SK-N-SH treated with all-trans-retinoic acid at 6 μM for 48 hours (cell line): ENCODE measurements at regions not wholly inside any gene's neighbourhood (a gene's known extent, or its start where the extent isn't known, plus 50 kb on each side); places are given as distances from the start of the nearest gene placed in this dataset.

Experiments
- ATAC-seq: fragments of 200-7000 bp; cut with Tn5 transposase; 3 replicates; pipeline ENCODE4 v1.9.1; 2020; ENCODE audit warnings: mild to moderate bottlenecking, moderate library complexity
- ARNTL ChIP-seq: fragments of 450-650 bp; formaldehyde crosslinking; IDR thresholded peaks from 2 replicates; pipeline ENCODE4 v1.5.0; 2020; ENCODE audit warnings: low read depth, mild to moderate bottlenecking, moderate library complexity, borderline replicate concordance
- ESRRG ChIP-seq: fragments of 250-450 bp; sonication (Bioruptor Pico); IDR thresholded peaks from 2 replicates; pipeline ENCODE4 v1.6.1; 2021; ENCODE audit warnings: mild to moderate bottlenecking
- GLIS3 ChIP-seq: fragments of 250-450 bp; sonication (Bioruptor Pico); IDR thresholded peaks from 2 replicates; pipeline ENCODE4 v1.5.0; 2020; ENCODE audit warnings: mild to moderate bottlenecking, moderate library complexity
- ISL1 ChIP-seq: fragments of 250-450 bp; sonication (Bioruptor Pico); IDR thresholded peaks from 2 replicates; pipeline ENCODE4 v2.1.2; 2022; ENCODE audit warnings: mild to moderate bottlenecking, moderate library complexity
- OSR1 ChIP-seq: fragments of 250-450 bp; sonication (Bioruptor Pico); IDR thresholded peaks from 2 replicates; pipeline ENCODE4 v1.8.0; 2022; ENCODE audit warnings: moderate library complexity, mild to moderate bottlenecking, inconsistent platforms
- POU6F1 ChIP-seq: fragments of 250-450 bp; sonication (Bioruptor Pico); IDR thresholded peaks from 2 replicates; pipeline ENCODE4 v1.8.0; 2021; ENCODE audit warnings: low read depth, mild to moderate bottlenecking, moderate library complexity, borderline replicate concordance
- PPARA ChIP-seq: fragments of 250-450 bp; sonication (Bioruptor Pico); IDR thresholded peaks from 2 replicates; pipeline ENCODE4 v1.5.0; 2020; ENCODE audit warnings: mild to moderate bottlenecking, borderline replicate concordance
- RARB ChIP-seq: fragments of 250-450 bp; sonication (Bioruptor Pico); IDR thresholded peaks from 2 replicates; pipeline ENCODE4 v1.8.0; 2021; ENCODE audit warnings: mild to moderate bottlenecking, moderate library complexity
- SNAI2 ChIP-seq: fragments of 250-450 bp; sonication (Bioruptor Pico); IDR thresholded peaks from 2 replicates; pipeline ENCODE4 v1.5.0; 2020; ENCODE audit warnings: mild to moderate bottlenecking, moderate library complexity
- TCF4 ChIP-seq: fragments of 250-450 bp; sonication (Bioruptor Pico); IDR thresholded peaks from 2 replicates; pipeline ENCODE4 v1.8.0; 2021; ENCODE audit warnings: mild to moderate bottlenecking, moderate library complexity, borderline replicate concordance
- TOX ChIP-seq: fragments of 250-450 bp; sonication (Bioruptor Pico); IDR thresholded peaks from 2 replicates; pipeline ENCODE4 v1.8.0; 2021; ENCODE audit warnings: mild to moderate bottlenecking, moderate library complexity, borderline replicate concordance
- ZC3H10 ChIP-seq: fragments of 250-450 bp; sonication (Bioruptor Pico); IDR thresholded peaks from 2 replicates; pipeline ENCODE4 v1.5.1; 2021; ENCODE audit warnings: mild to moderate bottlenecking, moderate library complexity
- ZFP3 ChIP-seq: fragments of 250-450 bp; sonication (Bioruptor Pico); IDR thresholded peaks from 2 replicates; pipeline ENCODE4 v1.5.0; 2020; ENCODE audit warnings: mild to moderate bottlenecking, moderate library complexity
- ZFP30 ChIP-seq: fragments of 450-650 bp; formaldehyde crosslinking; IDR thresholded peaks from 2 replicates; pipeline ENCODE4 v1.5.0; 2022; ENCODE audit warnings: mild to moderate bottlenecking, moderate library complexity
- ZNF565 ChIP-seq: fragments of 450-650 bp; formaldehyde crosslinking; conservative IDR thresholded peaks from 2 replicates; pipeline ENCODE4 v1.5.0; 2020; ENCODE audit warnings: low read depth, mild to moderate bottlenecking, moderate library complexity
- ZNF70 ChIP-seq: fragments of 450-650 bp; formaldehyde crosslinking; IDR thresholded peaks from 2 replicates; pipeline ENCODE4 v1.5.0; 2020; ENCODE audit warnings: mild to moderate bottlenecking, moderate library complexity
- ZNF8 ChIP-seq: fragments of 450-650 bp; formaldehyde crosslinking; IDR thresholded peaks from 2 replicates; pipeline ENCODE4 v1.5.0; 2020; ENCODE audit warnings: mild to moderate bottlenecking, moderate library complexity
- TF ChIP-seq, protein P1 (sequence below): fragments of 250-450 bp; sonication (Bioruptor Pico); IDR thresholded peaks from 2 replicates; pipeline ENCODE4 v1.5.0; 2020; ENCODE audit warnings: mild to moderate bottlenecking, moderate library complexity
- TF ChIP-seq, protein P2 (sequence below): fragments of 250-450 bp; sonication (Bioruptor Pico); IDR thresholded peaks from 2 replicates; pipeline ENCODE4 v1.5.1; 2021; ENCODE audit warnings: mild to moderate bottlenecking, moderate library complexity
- TF ChIP-seq, protein P3 (sequence below): fragments of 250-450 bp; sonication (Bioruptor Pico); IDR thresholded peaks from 2 replicates; pipeline ENCODE4 v1.5.1; 2020; ENCODE audit warnings: low read depth, mild to moderate bottlenecking, moderate library complexity
- TF ChIP-seq, protein P4 (sequence below): fragments of 250-450 bp; sonication (Bioruptor Pico); IDR thresholded peaks from 2 replicates; pipeline ENCODE4 v1.8.0; 2020; ENCODE audit warnings: mild to moderate bottlenecking, moderate library complexity, borderline replicate concordance

- TF ChIP-seq PPARA (no peak), ZC3H10 (CRISPR knock-in tag) (no peak), TOX (CRISPR knock-in tag) (no peak), OSR1 (no peak), ZNF8 (no peak), ZNF565 (CRISPR knock-in tag) (no peak), ESRRG (CRISPR knock-in tag) (no peak), ZFP3 (no peak), SNAI2 (no peak), POU6F1 (CRISPR knock-in tag) (no peak), ISL1 (CRISPR knock-in tag) (no peak), ZFP30 (CRISPR knock-in tag) (no peak), ZNF70 (no peak), ARNTL (CRISPR knock-in tag) (no peak), GLIS3 (CRISPR knock-in tag) (no peak), RARB (CRISPR knock-in tag) (no peak)
- TF ChIP-seq, protein P1, sequence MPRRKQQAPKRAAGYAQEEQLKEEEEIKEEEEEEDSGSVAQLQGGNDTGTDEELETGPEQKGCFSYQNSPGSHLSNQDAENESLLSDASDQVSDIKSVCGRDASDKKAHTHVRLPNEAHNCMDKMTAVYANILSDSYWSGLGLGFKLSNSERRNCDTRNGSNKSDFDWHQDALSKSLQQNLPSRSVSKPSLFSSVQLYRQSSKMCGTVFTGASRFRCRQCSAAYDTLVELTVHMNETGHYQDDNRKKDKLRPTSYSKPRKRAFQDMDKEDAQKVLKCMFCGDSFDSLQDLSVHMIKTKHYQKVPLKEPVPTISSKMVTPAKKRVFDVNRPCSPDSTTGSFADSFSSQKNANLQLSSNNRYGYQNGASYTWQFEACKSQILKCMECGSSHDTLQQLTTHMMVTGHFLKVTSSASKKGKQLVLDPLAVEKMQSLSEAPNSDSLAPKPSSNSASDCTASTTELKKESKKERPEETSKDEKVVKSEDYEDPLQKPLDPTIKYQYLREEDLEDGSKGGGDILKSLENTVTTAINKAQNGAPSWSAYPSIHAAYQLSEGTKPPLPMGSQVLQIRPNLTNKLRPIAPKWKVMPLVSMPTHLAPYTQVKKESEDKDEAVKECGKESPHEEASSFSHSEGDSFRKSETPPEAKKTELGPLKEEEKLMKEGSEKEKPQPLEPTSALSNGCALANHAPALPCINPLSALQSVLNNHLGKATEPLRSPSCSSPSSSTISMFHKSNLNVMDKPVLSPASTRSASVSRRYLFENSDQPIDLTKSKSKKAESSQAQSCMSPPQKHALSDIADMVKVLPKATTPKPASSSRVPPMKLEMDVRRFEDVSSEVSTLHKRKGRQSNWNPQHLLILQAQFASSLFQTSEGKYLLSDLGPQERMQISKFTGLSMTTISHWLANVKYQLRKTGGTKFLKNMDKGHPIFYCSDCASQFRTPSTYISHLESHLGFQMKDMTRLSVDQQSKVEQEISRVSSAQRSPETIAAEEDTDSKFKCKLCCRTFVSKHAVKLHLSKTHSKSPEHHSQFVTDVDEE (CRISPR knock-in tag): no peak
- TF ChIP-seq, protein P2, sequence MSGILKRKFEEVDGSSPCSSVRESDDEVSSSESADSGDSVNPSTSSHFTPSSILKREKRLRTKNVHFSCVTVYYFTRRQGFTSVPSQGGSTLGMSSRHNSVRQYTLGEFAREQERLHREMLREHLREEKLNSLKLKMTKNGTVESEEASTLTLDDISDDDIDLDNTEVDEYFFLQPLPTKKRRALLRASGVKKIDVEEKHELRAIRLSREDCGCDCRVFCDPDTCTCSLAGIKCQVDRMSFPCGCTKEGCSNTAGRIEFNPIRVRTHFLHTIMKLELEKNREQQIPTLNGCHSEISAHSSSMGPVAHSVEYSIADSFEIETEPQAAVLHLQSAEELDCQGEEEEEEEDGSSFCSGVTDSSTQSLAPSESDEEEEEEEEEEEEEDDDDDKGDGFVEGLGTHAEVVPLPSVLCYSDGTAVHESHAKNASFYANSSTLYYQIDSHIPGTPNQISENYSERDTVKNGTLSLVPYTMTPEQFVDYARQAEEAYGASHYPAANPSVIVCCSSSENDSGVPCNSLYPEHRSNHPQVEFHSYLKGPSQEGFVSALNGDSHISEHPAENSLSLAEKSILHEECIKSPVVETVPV (CRISPR knock-in tag): no peak
- TF ChIP-seq, protein P3, sequence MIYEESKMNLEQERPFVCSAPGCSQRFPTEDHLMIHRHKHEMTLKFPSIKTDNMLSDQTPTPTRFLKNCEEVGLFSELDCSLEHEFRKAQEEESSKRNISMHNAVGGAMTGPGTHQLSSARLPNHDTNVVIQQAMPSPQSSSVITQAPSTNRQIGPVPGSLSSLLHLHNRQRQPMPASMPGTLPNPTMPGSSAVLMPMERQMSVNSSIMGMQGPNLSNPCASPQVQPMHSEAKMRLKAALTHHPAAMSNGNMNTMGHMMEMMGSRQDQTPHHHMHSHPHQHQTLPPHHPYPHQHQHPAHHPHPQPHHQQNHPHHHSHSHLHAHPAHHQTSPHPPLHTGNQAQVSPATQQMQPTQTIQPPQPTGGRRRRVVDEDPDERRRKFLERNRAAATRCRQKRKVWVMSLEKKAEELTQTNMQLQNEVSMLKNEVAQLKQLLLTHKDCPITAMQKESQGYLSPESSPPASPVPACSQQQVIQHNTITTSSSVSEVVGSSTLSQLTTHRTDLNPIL: no peak
- TF ChIP-seq, protein P4, sequence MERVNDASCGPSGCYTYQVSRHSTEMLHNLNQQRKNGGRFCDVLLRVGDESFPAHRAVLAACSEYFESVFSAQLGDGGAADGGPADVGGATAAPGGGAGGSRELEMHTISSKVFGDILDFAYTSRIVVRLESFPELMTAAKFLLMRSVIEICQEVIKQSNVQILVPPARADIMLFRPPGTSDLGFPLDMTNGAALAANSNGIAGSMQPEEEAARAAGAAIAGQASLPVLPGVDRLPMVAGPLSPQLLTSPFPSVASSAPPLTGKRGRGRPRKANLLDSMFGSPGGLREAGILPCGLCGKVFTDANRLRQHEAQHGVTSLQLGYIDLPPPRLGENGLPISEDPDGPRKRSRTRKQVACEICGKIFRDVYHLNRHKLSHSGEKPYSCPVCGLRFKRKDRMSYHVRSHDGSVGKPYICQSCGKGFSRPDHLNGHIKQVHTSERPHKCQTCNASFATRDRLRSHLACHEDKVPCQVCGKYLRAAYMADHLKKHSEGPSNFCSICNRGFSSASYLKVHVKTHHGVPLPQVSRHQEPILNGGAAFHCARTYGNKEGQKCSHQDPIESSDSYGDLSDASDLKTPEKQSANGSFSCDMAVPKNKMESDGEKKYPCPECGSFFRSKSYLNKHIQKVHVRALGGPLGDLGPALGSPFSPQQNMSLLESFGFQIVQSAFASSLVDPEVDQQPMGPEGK (CRISPR knock-in tag): no peak
- no peak for ATAC-seq
Observed at GRCh38 chr9:113690055-113690740, 185.9 kb upstream of the ZNF618 start.

- ATAC-seq: no peak
- TF ChIP-seq RARB (CRISPR knock-in tag): no peak
- TF ChIP-seq PPARA: no peak
- TF ChIP-seq TCF4 (CRISPR knock-in tag): no peak
- TF ChIP-seq, protein P4 (CRISPR knock-in tag): no peak
- no peak for TF ChIP-seq OSR1
- no peak for TF ChIP-seq ZNF70
- no peak for TF ChIP-seq ZNF565 (CRISPR knock-in tag)
- TF ChIP-seq ISL1 (CRISPR knock-in tag): no peak
- TF ChIP-seq, protein P2 (CRISPR knock-in tag): no peak
- no peak for TF ChIP-seq ZC3H10 (CRISPR knock-in tag)
- TF ChIP-seq TOX (CRISPR knock-in tag): no peak
- no peak for TF ChIP-seq ZFP3
- TF ChIP-seq, protein P3: no peak
- no peak for TF ChIP-seq ZFP30 (CRISPR knock-in tag)
- TF ChIP-seq, protein P1 (CRISPR knock-in tag): no peak
Observed at GRCh38 chr9:113692256-113692655, 183.9 kb upstream of the ZNF618 start.
